ENCODE measurements at regions not wholly inside any gene's neighbourhood (a gene's known extent, or its start where the extent isn't known, plus 50 kb on each side); places are given as distances from the start of the nearest gene placed in this dataset.

- Histone ChIP-seq H3K4me1 (ENCODE audit: insufficient read depth, low read length) (peaks cover 20% of the 10 kb centered on the region; the same call in 1 of the 2 replicates), H3K36me3 (ENCODE audit: insufficient read depth, low read depth, low read length) (no peaks in the 10 kb centered on the region), H3K9ac (ENCODE audit: low read depth, low read length) (peak overlapping the region; percentile 48; the same call in 1 of the 2 replicates), H3K9me3 (ENCODE audit: insufficient read depth, low read depth, low read length) (no peaks in the 10 kb centered on the region), H3K27me3 (ENCODE audit: insufficient read depth, low read length) (no peaks in the 10 kb centered on the region), H3K4me3 (ENCODE audit: low read length) (peak overlapping the region; percentile 29; the same call in 1 of the 2 replicates), H3K27ac (ENCODE audit: low read length) (no peak overlapping the region)
Observed at GRCh38 chr14:38524636-38525509, 269.0 kb upstream of the CLEC14A start.

- H3K9ac ChIP-seq (ENCODE audit: low read depth, low read length): no peak overlapping the region
- H3K4me3 ChIP-seq (ENCODE audit: low read length): no peak overlapping the region
- no peaks in the 10 kb centered on the region for H3K27me3 ChIP-seq (ENCODE audit: insufficient read depth, low read length)
- peaks cover 20% of the 10 kb centered on the region; the same call in 1 of the 2 replicates for H3K4me1 ChIP-seq (ENCODE audit: insufficient read depth, low read length)
- H3K36me3 ChIP-seq (ENCODE audit: insufficient read depth, low read depth, low read length): no peaks in the 10 kb centered on the region
- no peak overlapping the region for H3K27ac ChIP-seq (ENCODE audit: low read length)
- no peaks in the 10 kb centered on the region for H3K9me3 ChIP-seq (ENCODE audit: insufficient read depth, low read depth, low read length)
Observed at GRCh38 chr14:38522724-38523123, 266.8 kb upstream of the CLEC14A start.

DNA sequence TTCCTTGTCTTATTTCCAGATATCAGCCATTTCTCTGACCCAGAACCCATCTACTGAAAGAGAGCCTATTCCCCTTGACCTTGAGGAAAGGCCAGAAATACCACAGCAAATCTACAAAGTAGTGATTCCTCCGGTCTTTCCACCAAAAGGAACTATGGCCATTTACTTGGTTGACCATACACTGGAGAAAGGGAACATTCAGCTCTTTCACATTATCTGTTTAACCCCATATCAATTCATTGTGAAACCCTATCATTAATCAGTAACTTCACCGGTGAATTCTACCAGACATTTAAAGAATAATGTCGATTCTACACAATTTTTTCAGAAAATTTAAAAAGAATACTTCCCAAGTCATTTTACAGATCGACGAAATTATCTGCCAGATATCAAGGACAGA is 265.7 kb upstream of the CLEC14A start:
- Histone ChIP-seq H3K4me3 (ENCODE audit: low read length) (no peak overlapping the region), H3K4me1 (ENCODE audit: insufficient read depth, low read length) (peaks cover 20% of the 10 kb centered on the region; the same call in 1 of the 2 replicates), H3K9me3 (ENCODE audit: insufficient read depth, low read depth, low read length) (no peaks in the 10 kb centered on the region), H3K9ac (ENCODE audit: low read depth, low read length) (no peak overlapping the region), H3K27ac (ENCODE audit: low read length) (no peak overlapping the region), H3K27me3 (ENCODE audit: insufficient read depth, low read length) (no peaks in the 10 kb centered on the region), H3K36me3 (ENCODE audit: insufficient read depth, low read depth, low read length) (no peaks in the 10 kb centered on the region)

GRCh38 chr14:38517426-38517825 is 261.5 kb upstream of the CLEC14A start:
- Histone ChIP-seq H3K4me3 (ENCODE audit: low read length) (no peak overlapping the region), H3K27ac (ENCODE audit: low read length) (no peak overlapping the region), H3K9ac (ENCODE audit: low read depth, low read length) (no peak overlapping the region), H3K9me3 (ENCODE audit: insufficient read depth, low read depth, low read length) (no peaks in the 10 kb centered on the region), H3K36me3 (ENCODE audit: insufficient read depth, low read depth, low read length) (no peaks in the 10 kb centered on the region), H3K27me3 (ENCODE audit: insufficient read depth, low read length) (no peaks in the 10 kb centered on the region), H3K4me1 (ENCODE audit: insufficient read depth, low read length) (0 out of 2 replicates have a peak, but pooled peaks cover 2% of the 10 kb centered on the region)

DNA sequence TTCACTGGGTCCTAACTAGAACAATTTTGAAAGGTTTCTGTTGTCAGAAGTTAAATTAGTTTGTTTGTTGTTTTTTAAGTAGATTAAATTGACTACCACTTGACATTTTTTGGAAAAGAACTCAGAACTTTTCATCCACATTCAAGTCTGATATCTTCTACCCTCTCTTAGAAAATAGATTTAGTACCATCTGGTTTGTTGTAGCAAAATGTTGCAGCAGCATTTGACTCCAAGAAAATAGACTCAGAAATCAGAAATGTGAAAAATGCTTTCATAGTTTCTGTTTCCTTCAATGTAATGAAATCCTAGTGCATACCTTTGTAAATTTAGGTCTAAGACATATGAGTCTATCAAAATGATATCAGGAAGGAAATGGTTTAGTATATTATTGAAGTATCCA is 256.3 kb upstream of the CLEC14A start:
- no peaks in the 10 kb centered on the region for H3K36me3 ChIP-seq (ENCODE audit: insufficient read depth, low read depth, low read length)
- no peak overlapping the region for H3K9ac ChIP-seq (ENCODE audit: low read depth, low read length)
- H3K27ac ChIP-seq (ENCODE audit: low read length): no peak overlapping the region
- H3K9me3 ChIP-seq (ENCODE audit: insufficient read depth, low read depth, low read length): no peaks in the 10 kb centered on the region
- H3K4me1 ChIP-seq (ENCODE audit: insufficient read depth, low read length): no peaks in the 10 kb centered on the region
- H3K27me3 ChIP-seq (ENCODE audit: insufficient read depth, low read length): no peaks in the 10 kb centered on the region
- no peak overlapping the region for H3K4me3 ChIP-seq (ENCODE audit: low read length)

DNA sequence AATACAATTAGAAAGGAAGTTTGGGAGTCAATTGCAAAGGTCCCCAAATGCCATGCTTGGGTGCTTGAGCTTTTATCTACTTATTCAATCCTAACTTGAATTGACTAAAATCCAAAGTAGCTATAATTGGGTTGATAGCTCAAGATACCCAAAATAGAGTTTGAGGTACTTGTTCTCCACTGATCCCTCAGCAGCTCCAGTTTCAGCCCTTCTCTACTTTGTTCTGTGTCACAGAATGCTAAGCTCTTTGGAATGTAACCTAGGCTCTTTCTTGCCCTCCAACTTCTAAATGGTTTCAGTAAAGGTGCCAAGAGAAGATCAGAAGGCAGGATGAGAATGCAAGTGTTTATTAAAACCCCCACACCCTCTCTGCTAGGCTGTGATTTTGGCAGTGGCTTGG is 251.4 kb upstream of the CLEC14A start:
- no peaks in the 10 kb centered on the region for H3K36me3 ChIP-seq (ENCODE audit: insufficient read depth, low read depth, low read length)

DNA sequence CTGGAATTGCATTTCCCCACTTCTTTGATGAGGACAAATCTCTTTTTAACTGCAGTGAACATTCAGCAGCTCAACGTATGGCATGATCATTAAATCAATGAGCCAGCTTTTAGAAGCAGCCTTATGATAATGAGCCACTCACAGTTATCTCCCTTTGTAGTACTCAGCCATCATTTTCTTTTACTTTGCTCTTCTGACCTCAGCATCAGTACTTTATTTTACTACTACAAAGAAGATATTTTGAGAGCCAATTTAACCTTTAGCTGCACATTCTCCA is 250.0 kb upstream of the CLEC14A start:
- Histone ChIP-seq H3K9me3 (ENCODE audit: insufficient read depth, low read depth, low read length) (no peaks in the 10 kb centered on the region), H3K27ac (ENCODE audit: low read length) (no peak overlapping the region)

More for the DNA sequence above, 251.4 kb upstream of the CLEC14A start:
- H3K9ac ChIP-seq (ENCODE audit: low read depth, low read length): no peak overlapping the region
- H3K27me3 ChIP-seq (ENCODE audit: insufficient read depth, low read length): no peaks in the 10 kb centered on the region
- no peaks in the 10 kb centered on the region for H3K9me3 ChIP-seq (ENCODE audit: insufficient read depth, low read depth, low read length)
- H3K27ac ChIP-seq (ENCODE audit: low read length): no peak overlapping the region
- H3K4me1 ChIP-seq (ENCODE audit: insufficient read depth, low read length): no peaks in the 10 kb centered on the region
- H3K4me3 ChIP-seq (ENCODE audit: low read length): no peak overlapping the region

GRCh38 chr14:38505221-38505972 is 249.5 kb upstream of the CLEC14A start:
- H3K9me3 ChIP-seq (ENCODE audit: insufficient read depth, low read depth, low read length): no peaks in the 10 kb centered on the region
- no peak overlapping the region for H3K4me3 ChIP-seq (ENCODE audit: low read length)
- no peaks in the 10 kb centered on the region for H3K27me3 ChIP-seq (ENCODE audit: insufficient read depth, low read length)
- H3K9ac ChIP-seq (ENCODE audit: low read depth, low read length): no peak overlapping the region
- H3K27ac ChIP-seq (ENCODE audit: low read length): no peak overlapping the region
- H3K36me3 ChIP-seq (ENCODE audit: insufficient read depth, low read depth, low read length): no peaks in the 10 kb centered on the region
- H3K4me1 ChIP-seq (ENCODE audit: insufficient read depth, low read length): no peaks in the 10 kb centered on the region

More for the DNA sequence above, 250.0 kb upstream of the CLEC14A start:
- Histone ChIP-seq H3K4me3 (ENCODE audit: low read length) (no peak overlapping the region), H3K27me3 (ENCODE audit: insufficient read depth, low read length) (no peaks in the 10 kb centered on the region), H3K4me1 (ENCODE audit: insufficient read depth, low read length) (no peaks in the 10 kb centered on the region), H3K36me3 (ENCODE audit: insufficient read depth, low read depth, low read length) (no peaks in the 10 kb centered on the region), H3K9ac (ENCODE audit: low read depth, low read length) (no peak overlapping the region)

DNA sequence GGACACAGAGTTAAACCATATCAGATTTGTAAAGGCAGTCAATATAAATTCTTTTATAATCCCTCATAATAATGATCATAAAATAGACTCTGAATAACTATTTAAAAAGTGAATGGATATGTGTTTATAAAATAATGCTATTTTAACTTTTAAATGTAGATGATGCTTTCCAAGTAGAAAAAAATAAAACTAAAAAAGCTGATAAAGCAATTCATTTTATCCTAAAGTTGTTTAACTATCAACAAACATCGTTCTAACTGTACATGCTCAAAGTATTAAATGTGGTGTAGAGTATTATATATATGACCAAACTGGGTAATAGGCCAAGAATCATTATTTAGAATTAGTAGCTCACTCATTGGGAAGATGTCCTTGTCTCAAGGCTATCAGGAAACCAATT is 248.3 kb upstream of the CLEC14A start:
- no peaks in the 10 kb centered on the region for H3K4me1 ChIP-seq (ENCODE audit: insufficient read depth, low read length)
- no peaks in the 10 kb centered on the region for H3K36me3 ChIP-seq (ENCODE audit: insufficient read depth, low read depth, low read length)
- no peaks in the 10 kb centered on the region for H3K27me3 ChIP-seq (ENCODE audit: insufficient read depth, low read length)
- no peaks in the 10 kb centered on the region for H3K9me3 ChIP-seq (ENCODE audit: insufficient read depth, low read depth, low read length)
- H3K27ac ChIP-seq (ENCODE audit: low read length): no peak overlapping the region
- no peak overlapping the region for H3K9ac ChIP-seq (ENCODE audit: low read depth, low read length)
- H3K4me3 ChIP-seq (ENCODE audit: low read length): no peak overlapping the region

DNA sequence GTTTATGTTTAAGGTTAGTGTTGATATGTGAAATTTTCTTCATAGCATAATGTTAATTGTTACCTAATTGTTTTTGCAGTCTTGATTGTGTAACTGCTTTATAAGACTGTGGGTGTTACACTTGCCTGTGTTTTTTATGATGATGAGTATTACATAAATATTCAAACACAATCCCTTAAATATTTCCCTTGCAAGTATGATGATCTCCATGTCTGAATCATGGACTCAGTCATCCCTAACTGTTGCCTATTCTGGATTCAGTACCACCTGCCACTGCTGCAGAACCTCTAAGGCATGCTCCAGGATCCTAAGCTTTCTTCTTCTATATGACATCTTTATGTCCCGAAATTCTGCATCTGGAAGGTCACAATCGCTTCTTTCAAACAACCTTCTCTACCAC is 246.3 kb upstream of the CLEC14A start:
- Histone ChIP-seq H3K27me3 (ENCODE audit: insufficient read depth, low read length) (no peaks in the 10 kb centered on the region), H3K27ac (ENCODE audit: low read length) (no peak overlapping the region), H3K9ac (ENCODE audit: low read depth, low read length) (no peak overlapping the region), H3K4me1 (ENCODE audit: insufficient read depth, low read length) (no peaks in the 10 kb centered on the region), H3K4me3 (ENCODE audit: low read length) (no peak overlapping the region), H3K36me3 (ENCODE audit: insufficient read depth, low read depth, low read length) (no peaks in the 10 kb centered on the region), H3K9me3 (ENCODE audit: insufficient read depth, low read depth, low read length) (no peaks in the 10 kb centered on the region)

DNA sequence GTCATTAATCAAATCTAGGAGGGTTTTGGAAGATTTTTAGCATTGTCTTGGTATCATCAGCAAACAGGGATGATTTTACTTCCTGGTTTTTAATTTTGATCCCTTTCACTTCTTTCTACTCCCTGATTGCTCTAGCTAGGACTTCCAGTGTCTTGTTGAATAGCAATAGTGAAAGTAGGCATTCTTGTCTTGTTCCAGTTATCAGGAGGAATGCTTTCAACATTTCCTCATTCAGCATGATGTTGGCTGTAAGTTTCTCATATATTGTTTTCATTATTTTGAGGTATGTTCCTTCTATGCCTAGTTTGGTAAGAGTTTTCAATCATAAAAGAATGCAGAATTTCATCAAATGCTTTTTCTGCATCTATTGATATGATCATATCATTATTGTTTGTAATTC is 244.2 kb upstream of the CLEC14A start:
- Histone ChIP-seq H3K27ac (ENCODE audit: low read length) (no peak overlapping the region), H3K36me3 (ENCODE audit: insufficient read depth, low read depth, low read length) (no peaks in the 10 kb centered on the region), H3K4me1 (ENCODE audit: insufficient read depth, low read length) (no peaks in the 10 kb centered on the region), H3K27me3 (ENCODE audit: insufficient read depth, low read length) (no peaks in the 10 kb centered on the region), H3K4me3 (ENCODE audit: low read length) (no peak overlapping the region), H3K9me3 (ENCODE audit: insufficient read depth, low read depth, low read length) (no peaks in the 10 kb centered on the region), H3K9ac (ENCODE audit: low read depth, low read length) (no peak overlapping the region)

- Histone ChIP-seq H3K27ac (ENCODE audit: low read length) (no peak overlapping the region), H3K9ac (ENCODE audit: low read depth, low read length) (no peak overlapping the region), H3K9me3 (ENCODE audit: insufficient read depth, low read depth, low read length) (no peaks in the 10 kb centered on the region), H3K36me3 (ENCODE audit: insufficient read depth, low read depth, low read length) (no peaks in the 10 kb centered on the region), H3K4me1 (ENCODE audit: insufficient read depth, low read length) (no peaks in the 10 kb centered on the region), H3K4me3 (ENCODE audit: low read length) (no peak overlapping the region), H3K27me3 (ENCODE audit: insufficient read depth, low read length) (no peaks in the 10 kb centered on the region)
Observed at GRCh38 chr14:38496092-38496491, 240.2 kb upstream of the CLEC14A start.

All from iPS-20b (cell line).